CD4-positive, alpha-beta T cell treated with Interleukin-12 subunit alpha and Interleukin-12 subunit beta, for 1 hour (primary cell): ENCODE measurements at regions not wholly inside any gene's neighbourhood (a gene's known extent, or its start where the extent isn't known, plus 50 kb on each side); places are given as distances from the start of the nearest gene placed in this dataset.

Source experiments
- DNase-seq: peaks from one replicate; pipeline ENCODE4 v3.0.0-alpha.2; 2020

DNA sequence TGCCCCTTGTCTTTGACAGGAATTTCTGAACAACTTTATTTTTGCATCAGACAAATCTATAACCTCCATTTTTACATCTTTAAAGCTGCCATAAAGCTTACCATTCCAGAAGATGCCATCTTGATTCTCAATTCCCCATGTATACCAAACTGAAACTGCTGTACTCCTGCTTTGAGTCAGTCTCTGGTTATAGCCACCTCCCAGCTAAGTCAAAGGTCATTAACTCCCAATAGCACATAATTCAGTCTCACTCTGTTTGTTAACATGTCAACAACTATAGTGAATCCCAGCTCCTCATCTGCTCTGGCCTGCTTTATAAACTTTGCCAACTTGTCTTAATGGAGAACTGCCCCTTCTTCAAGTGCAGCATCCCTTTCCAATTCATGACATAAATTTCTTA, 343.6 kb downstream of the FRK start:
- no peak for DNase-seq

DNA sequence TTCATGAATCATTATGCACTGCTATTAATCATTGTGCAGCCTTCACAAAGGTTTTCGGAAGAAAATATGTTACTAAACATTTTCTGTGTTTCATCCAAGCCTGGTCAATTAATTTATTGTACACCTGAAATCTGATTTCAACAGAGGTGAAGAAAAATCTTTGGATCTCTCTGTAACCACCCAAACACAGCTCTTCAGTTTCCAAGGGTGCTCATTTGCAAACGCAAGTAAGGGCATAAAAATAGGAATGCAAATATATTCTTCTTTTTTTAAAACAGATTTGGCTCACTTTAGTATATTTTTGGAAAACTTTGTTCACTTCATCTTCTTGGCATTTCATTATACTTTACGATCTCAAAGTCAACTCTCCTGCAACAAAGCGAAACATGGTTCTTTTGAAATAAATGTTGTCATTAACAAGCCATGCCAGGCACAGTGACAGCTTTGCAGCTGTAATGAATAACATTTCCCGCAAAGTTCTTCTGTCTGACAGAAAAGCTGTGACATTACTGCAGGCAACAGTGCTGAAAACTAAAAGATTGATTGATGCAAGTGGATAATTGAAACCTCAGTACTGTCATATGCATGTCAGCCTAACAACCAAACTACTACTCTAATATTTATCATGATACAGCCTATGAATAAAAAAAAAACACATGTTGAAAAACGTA, 348.3 kb downstream of the FRK start:
- no peak for DNase-seq

DNA sequence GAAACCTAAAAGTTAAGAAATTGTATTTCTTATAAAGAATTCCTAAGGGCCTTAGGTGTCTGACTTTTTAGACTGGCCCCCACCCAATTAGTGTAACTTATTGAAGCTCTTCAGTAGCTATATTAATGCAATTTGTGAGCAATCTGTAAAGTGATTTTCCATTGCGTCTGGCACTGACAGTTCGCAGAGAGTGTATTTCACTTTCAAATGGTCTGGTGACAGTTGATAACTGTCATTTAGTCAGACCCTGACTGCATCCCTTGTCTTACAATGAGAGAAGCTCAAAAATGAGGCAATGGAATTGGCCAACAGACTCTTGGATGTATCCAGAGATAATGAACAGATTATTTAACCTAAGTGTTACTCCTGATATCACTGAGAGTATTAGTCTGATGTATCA, 351.8 kb downstream of the FRK start:
- no peak for DNase-seq

DNA sequence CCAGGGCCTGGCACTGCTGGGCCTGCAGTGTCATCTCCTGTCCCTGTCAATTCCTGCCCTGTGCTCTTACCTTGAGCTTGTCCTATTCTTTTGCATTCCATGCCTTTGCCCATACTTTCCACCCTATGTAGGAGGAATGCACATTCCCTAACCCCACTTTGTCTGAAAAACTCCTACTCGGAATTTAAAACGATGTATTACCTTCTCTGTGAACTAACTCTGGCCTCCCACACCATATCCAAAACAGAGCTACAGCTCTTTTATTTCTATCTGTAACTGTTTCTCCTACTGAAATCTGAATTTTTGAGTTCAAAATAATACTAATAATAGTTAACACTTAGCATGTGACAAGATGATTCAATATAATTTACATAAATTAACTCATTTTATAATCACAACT, 353.7 kb downstream of the FRK start:
- no peak for DNase-seq

DNA sequence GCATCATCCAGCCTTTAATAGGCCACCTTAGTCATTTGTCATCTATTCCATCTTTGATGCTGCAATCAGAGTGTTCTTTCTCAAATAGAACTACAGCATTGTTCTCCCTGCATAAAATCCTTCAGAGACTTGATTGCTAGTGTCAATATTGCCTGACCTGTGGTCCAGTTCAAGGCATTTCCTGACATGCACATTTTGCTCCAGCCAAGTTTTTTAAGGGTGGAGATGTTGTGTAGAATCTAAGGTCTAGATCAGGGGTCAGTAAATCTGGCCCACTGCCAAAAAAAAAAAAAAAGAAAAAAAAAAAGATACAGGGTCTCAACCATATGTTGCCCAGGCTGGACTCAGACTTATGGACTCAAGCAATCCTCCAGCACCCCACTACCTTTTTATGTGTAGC, 354.4 kb downstream of the FRK start:
- DNase-seq = no peak

DNA sequence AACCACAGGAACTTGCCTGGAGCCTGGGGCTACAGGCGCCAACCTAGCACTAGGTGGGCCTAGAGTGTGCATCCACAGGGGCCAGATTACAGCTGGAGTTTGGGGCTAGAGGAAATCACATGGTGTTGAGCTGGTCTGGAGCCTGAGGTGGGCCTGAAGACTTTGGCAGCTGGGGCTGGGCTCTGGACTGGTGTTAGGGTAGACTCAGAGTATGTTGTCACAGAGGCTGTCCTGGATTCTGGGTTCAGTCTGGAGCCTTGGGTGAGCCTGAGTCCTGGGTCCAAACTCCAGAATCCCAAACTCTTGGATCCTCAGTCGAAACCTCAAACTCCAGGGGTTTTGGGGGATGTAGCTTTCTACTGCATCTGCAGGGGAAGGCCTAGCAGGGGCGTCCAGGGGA, 356.7 kb downstream of the FRK start:
- DNase-seq = no peak

DNA sequence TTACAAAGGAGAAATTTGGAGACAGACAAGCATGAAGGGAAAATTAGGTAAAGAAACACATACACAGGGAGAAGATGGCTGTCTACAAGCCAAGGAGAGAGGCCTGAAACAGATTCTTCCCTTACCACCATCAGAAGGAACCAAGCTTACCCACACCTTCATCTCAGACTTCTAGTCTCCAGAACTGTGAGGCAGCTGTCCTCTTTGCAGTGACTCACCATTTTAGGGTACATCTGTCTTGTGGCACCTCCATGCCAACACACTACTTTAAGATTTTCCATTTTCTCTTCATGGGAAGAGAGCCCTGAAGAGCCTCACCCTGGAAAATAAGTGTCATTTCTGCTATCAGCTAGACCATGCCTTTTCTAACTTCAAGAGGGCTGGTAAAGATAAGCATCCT, 369.3 kb downstream of the FRK start:
- no peak for DNase-seq

DNA sequence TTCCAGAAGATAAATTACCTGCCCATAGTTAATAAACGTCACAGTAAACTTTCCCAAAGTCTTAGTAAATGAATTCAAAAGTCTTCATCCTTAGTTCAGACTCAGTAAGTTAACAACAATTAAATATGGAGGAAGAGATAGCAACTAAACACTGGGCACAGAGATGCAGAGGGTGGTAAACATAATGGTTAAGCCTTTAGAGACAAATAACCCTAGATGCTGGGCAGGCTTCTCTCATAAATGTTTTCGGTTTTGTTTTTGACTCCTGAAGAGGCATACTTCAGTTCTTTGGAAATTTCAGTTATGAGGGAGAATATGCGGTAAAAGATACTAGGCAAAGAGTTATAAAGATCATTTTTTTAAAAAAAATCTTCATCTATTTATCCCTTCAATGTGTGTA, 369.8 kb downstream of the FRK start:
- no peak for DNase-seq

DNA sequence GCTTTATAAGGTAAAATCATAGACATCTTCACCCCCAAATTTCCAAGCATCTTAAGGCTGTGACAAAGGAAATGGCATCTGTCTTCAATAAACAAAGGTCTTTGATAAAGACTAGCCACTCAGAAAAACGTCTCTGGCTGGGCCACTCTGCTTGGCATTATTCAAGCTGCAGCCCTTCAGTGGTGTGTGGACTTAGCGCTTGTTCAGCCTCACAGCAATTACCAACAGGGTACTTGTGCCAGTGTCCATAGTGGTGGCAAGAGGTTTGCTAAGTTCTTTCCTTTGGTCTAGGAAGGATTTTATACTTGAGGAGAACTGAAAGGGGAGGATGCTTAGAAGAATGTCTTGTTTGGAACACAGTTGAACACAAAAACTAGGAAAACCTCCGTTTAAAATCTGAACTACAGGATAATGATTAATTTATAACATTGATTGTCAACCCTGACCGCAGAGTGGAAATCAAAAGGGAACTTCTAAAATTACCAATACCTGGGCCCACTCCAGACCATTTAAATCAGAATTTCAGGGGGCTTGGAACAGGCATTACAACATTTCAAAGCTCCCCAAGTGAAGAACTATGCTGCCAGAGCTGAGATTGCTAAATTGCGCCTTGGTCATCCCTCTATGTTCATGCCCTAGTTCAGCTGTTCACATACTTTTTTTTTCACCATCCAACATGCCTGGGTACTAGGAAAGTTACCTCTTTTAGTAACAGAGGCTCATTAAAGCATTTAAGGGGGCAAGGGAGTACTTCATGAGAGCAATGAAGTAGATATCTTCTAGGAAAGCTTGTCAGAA, 378.5 kb downstream of the FRK start:
- no peak for DNase-seq

DNA sequence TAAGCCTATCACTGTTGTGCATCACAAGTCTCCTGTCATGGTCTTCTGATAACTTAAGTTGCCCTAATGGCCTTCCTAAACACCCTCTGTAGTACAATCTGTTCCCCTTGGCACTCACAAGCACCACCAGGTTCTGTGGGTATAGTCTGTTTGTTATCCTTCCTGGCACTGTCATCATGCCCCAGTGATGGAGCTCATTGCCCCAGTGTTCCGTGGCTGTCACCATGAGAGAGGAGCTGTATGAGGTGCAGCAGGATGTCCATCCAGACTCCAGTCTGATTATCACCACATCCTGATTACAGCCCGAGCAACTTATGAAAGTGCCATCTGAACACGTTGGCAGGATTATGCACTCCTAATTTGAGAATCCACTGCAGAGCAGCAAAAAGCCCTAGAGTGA, 380.1 kb downstream of the FRK start:
- no peak for DNase-seq

DNA sequence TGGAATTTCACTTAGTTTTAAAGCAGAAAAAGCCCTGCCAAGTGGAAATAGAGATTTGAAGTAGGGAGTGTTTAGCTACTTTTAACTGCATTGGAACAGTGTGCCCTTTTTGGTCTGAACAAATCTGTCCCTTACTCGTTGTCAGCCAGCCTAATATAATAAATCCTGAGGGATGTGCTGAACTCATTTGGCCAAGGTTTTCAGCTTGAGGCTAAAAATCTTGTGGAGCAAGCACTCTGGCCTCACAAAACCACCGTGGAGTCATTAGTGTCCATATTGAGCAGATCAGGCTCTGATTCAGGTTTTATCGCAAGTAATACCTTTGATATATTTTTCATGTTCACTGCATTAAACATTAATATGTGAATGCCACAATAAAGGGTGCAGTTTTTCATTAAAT, 383.5 kb downstream of the FRK start:
- DNase-seq = no peak

DNA sequence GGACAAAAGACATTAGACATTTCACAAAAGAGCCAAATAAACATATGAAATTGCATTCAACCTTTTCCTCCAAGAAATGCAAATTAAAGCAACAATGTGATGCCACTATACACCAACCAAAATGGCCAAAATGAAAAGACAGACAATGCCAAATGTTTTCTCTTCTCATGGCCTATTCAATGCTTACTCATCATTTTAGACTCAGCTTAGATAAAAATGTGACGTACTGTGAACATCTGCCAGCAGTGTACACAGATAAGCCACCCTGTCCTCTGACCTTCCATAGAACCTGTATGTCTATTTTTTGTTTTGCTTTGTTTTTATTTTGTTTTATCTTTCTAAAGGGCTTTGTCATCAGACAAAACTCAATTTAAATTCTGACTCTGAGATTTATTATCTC, 385.2 kb downstream of the FRK start:
- no peak for DNase-seq

DNA sequence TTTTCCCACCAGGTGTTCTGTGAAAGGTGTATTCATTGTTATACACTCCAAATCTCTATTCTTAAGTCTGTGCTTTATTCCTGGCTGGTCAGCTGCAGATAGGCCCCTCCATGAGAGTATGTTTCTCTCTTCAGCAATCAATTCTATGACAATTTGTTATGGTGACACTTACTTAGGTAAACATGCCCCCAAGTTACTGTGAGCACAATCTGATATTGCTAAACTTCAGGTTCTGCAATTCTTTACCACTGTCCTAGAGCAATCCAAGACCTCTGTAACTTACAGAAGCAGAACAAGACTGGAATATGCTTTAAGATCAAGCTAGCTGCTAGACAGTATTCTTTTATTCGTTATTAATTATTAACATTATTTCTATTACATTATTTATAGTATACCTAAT, 391.9 kb downstream of the FRK start:
- DNase-seq = no peak

DNA sequence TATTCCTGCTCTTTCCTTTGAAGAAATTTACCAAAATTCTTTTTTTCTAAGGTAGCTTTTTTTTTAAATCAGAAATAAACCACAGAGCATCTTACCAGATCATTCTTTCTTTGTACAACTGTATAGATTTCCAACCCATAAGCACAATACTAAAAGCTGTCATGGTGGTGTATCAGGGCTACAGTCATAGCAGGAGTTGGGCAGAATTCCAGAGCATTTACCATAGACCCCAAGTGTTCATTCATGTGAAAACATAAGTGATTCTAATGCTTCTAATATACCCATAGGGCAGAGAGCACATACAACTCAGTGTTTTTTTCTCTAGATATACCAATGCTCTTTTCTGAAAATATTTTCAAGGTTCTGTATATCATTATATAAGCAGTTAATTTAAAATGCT, 392.5 kb downstream of the FRK start:
- DNase-seq = no peak

DNA sequence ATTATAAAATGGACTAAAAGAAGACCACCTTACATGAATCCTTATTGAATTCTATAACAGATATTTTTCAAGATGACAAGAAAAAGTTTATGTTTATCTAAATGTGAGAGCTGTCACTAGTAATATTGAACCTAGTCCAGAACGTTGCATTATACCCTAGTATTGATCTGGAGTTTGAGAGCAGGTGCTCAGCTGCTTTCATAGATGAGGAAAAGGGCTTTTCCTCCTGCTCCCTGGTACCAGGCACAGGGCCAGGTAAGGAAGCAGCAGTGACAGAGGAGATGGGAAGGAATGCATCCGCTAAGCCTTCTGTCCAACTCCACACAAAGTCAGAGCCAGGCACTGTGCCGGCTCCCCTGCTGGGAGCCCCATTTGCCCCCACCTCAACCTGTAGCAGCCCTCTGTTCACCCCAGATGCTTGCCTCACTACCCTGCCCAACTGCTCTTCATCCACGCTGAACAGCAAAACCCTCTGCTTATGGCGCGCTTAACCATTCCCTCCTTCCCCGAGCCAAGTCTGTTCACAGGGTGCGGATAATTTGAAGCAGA, 393.1 kb downstream of the FRK start:
- DNase-seq = no peak

DNA sequence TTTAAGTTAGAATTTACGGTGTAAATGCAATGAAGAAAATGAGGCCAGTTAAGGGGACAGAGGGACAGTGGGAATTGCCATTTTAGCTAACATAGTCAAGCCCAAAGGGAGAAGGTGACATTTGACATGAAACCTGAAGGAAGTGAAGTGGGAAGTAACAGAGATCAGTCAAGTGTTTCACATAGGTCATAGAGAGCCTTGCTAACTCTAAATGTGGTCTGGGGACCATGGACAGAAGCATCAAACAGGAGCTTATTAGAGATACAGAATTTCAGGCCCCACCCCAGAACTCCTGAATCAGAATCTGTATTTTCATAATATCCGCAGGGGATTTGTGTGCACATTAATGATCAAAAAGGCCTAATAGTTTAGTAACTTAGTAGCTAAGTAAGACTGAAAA, 393.7 kb downstream of the FRK start:
- DNase-seq = no peak

DNA sequence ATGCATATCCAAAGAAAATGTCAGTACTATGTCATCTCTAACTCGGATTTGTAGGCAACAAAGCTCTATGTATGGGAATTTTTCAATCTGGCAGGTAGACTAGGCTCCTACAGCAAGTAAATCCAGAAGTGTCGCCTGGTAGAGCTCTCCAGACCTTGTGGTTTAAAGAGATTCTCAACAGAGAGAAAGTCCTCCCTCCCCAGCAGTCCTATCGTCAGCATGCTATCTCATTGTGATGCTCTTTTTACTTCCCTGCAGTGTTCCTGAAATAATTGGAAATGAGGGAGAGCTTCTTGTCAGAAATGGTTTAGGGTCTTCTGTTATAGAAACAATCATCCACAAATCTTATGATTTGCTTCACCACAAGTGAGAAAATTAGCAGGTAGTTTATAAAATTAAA, 395.4 kb downstream of the FRK start:
- no peak for DNase-seq

DNA sequence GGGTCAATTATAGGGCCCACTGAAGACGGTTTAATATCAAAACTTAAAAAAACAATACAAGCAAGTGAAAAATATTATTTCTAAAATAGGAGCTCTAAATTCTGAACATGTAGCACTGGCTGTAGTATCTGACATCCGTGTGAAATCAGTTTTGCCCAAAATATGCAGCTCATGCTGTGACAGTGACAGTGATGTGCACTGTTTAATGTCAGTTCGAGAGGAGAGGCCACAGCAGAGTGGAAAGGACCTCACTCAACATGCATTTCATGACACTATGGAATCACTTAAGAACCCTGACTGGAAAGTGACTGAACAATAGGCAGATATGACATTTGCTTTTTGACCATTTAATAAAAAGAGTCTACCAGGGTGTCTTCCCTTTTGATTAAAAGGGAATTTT, 397.0 kb downstream of the FRK start:
- DNase-seq = no peak

DNA sequence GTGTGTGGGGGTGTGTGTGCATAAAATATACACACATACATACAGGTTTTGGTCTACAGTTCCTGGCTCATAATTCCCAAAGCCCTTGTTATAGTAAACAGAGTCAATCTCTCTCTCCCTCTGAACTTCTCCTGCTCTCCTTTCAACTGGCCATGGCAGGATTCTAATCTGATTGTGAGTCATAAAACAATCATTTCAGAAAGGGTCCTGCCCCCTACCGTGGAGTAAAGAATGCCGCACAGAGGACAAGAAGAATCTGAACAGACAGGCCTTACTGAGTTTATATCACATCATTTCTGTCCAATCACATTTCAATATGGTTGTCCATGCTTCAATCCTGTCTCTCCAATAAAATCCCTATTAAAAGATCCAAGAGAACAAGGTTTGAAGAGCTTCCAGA, 416.9 kb downstream of the FRK start:
- DNase-seq = no peak

DNA sequence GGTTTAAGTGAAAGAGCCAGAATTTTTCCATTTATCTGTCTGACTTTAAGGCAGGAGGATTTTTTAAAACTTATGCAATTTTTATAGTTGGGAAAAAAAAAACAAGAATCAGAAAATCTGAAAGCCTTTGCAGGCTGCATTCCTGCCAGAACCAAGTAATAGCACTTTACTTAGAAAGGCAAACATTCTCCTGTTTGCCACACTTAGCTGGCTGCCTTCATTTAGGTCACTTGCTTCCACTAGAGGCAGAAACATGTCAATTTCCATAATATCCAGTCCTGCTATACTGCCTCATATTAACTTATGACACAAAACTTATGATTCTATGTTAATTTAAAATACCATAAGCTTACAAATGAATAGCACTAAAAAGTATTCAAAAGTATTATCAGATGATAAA, 425.8 kb downstream of the FRK start:
- no peak for DNase-seq

DNA sequence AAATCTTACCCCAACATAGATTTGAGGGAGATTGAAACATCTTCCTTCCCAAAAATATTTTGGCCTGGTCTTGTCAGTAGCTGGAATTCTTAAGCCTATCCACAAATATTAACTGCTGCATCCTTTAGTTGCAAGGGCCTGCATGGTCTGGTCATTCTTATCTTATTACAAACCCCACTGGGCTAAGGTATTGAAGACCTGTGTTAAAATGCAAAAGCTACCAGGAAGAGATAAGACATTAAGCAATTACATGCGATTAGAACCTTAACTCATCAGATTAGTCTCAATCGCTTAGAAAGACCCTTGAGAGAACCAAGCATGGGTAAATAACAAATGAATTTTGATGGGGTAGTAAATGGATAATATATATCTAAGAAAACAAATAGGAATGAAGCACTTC, 426.6 kb downstream of the FRK start:
- DNase-seq = no peak

DNA sequence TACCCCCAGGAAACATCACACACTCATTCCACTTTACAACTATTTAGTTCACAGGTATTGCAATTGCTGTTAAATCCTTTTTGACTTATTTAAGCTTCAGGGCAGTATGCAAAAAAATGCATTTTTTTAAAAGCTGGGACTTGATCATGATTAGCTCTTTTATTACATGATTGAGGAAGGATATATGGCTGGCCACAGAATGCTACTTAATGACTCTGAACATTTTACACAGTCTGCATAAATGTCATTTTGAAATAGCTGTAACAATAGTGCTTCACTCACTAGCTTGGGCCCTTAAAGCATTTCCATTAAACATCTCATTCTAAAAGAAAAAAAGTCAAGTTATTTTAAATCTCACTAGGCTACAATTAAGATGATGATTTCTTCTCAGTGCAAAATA, 429.7 kb downstream of the FRK start:
- no peak for DNase-seq

DNA sequence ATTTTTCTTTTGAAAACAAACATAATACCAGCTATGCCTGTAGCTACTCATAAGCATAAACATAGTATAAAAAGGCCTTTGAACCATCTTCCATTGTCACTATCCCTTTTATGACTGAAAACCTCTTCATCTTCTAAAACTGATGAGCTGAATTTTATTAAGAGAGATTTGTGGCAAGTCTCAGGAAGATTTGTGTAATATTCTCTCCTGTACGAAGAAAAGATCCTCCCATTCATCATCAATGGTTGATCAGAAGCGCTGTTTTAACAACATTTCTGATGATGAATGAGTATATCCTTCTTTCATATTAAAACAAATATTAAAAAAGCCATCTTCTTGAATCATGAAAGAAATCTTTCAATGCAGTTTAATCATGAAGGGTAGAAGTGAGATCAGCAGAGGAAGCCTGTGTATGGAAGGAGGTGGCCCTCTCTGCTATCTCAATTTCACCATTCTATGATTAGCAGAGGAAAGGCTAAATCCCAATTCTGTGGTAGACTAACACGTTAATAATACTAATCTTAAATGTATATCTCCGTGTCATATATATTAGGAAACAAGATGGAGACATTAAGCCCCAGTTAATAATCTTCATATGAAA, 430.2 kb downstream of the FRK start:
- DNase-seq = no peak

DNA sequence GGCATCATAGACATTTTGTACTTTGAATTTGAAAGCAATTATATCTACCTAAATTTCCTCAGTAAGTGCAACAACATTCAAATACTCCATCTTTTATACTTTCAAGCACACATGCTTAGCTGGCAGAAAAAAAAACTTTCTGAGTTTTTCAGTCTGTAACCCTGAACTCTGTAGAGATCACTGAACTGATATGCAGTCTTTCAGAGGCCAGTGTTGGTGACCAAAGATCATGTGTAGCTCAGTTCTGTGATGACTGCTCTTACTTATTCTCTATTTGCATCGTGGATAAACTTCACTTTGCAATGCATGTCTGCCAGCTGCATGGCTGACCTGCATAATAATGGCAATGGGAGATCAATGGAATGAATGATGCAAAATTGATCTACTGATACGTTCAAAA, 431.3 kb downstream of the FRK start:
- no peak for DNase-seq
